ENCODE measurements at regions not wholly inside any gene's neighbourhood (a gene's known extent, or its start where the extent isn't known, plus 50 kb on each side); places are given as distances from the start of the nearest gene placed in this dataset.

- TF ChIP-seq CTCF (IDR thresholded peaks at IDR 0.05; ENCODE audit: low read length) (no peak), EZH2 (optimal IDR thresholded peaks at IDR 0.05; ENCODE audit: low read depth, low read length) (no peak), EZH2phosphoT487 (IDR thresholded peaks at IDR 0.05; ENCODE audit: low read length) (no peak)
Measured at GRCh38 chr21:37986000-37986399, 69.7 kb upstream of the KCNJ6 start.
